GM23338 (cell line): ENCODE measurements at regions not wholly inside any gene's neighbourhood (a gene's known extent, or its start where the extent isn't known, plus 50 kb on each side); places are given as distances from the start of the nearest gene placed in this dataset.

Experiments used
- ATAC-seq: fragments of 200-7000 bp; cut with Tn5 transposase; 3 replicates; pipeline ENCODE4 v1.9.1; 2020
- DNase-seq: peaks from one replicate; pipeline ENCODE4 v3.0.0-alpha.2; 2015; ENCODE audit warnings: low spot score
- H2AFZ ChIP-seq: fragments of 200-600 bp; sonication (generic); 2 replicates; pipeline ENCODE4 v1.8.0; 2016; ENCODE audit warnings: antibody characterized with exemption, mild to moderate bottlenecking, moderate library complexity
- H3F3A ChIP-seq: fragments of 200-600 bp; sonication (generic); replicated peaks from 2 replicates; pipeline ENCODE4 v1.8.0; 2017; ENCODE audit warnings: antibody characterized with exemption, mixed run types, low read depth
- H3K27ac ChIP-seq: fragments of 200-600 bp; sonication (generic); 2 replicates; pipeline ENCODE4 v1.6.1; 2016; ENCODE audit warnings: low read depth
- H3K27me3 ChIP-seq: fragments of 200-600 bp; sonication (generic); 2 replicates; pipeline ENCODE4 v1.8.0; 2016; ENCODE audit warnings: mild to moderate bottlenecking, mixed run types, moderate library complexity; ENCODE audit not compliant: insufficient read depth
- H3K36me3 ChIP-seq: fragments of 200-600 bp; sonication (generic); 2 replicates; pipeline ENCODE4 v1.8.0; 2016; ENCODE audit warnings: mild to moderate bottlenecking; ENCODE audit not compliant: insufficient read depth
- H3K4me1 ChIP-seq: fragments of 200-600 bp; sonication (generic); 2 replicates; pipeline ENCODE4 v1.8.0; 2016; ENCODE audit warnings: mild to moderate bottlenecking, moderate library complexity; ENCODE audit not compliant: insufficient read depth
- H3K4me2 ChIP-seq: fragments of 200-600 bp; sonication (generic); 2 replicates; pipeline ENCODE4 v1.7.1; 2017; ENCODE audit warnings: mixed run types
- H3K4me3 ChIP-seq: fragments of 200-600 bp; sonication (generic); 2 replicates; pipeline ENCODE4 v1.6.1; 2016; ENCODE audit warnings: mixed run types
- H3K79me2 ChIP-seq: fragments of 200-600 bp; sonication (generic); replicated peaks from 2 replicates; pipeline ENCODE4 v1.8.0; 2017; ENCODE audit warnings: mild to moderate bottlenecking; ENCODE audit not compliant: insufficient read depth
- H3K9me2 ChIP-seq: fragments of 200-600 bp; sonication (generic); 2 replicates; pipeline ENCODE4 v1.8.0; 2017; ENCODE audit not compliant: insufficient read depth
- H4K20me1 ChIP-seq: fragments of 200-600 bp; sonication (generic); replicated peaks from 2 replicates; pipeline ENCODE4 v1.8.0; 2017; ENCODE audit warnings: mild to moderate bottlenecking; ENCODE audit not compliant: insufficient read depth
- H3K27ac Mint-ChIP-seq: 2 replicates; pipeline ENCODE4 v1.8.0; 2020; ENCODE audit warnings: inconsistent platforms, mild to moderate bottlenecking, moderate library complexity, mixed read lengths
- H3K27me3 Mint-ChIP-seq: 3 replicates; pipeline ENCODE4 v1.8.0; 2022; ENCODE audit warnings: low read depth, mild to moderate bottlenecking, moderate library complexity, mixed read lengths, inconsistent platforms; ENCODE audit not compliant: insufficient read depth, poor library complexity
- H3K36me3 Mint-ChIP-seq: 3 replicates; pipeline ENCODE4 v1.8.0; 2021; ENCODE audit warnings: low read depth, mild to moderate bottlenecking, inconsistent platforms, moderate library complexity, mixed read lengths
- H3K4me1 Mint-ChIP-seq: 3 replicates; pipeline ENCODE4 v1.8.0; 2020; ENCODE audit warnings: mild to moderate bottlenecking, inconsistent platforms, mixed read lengths
- H3K4me3 Mint-ChIP-seq: 3 replicates; pipeline ENCODE4 v1.8.0; 2021; ENCODE audit warnings: moderate library complexity, mild to moderate bottlenecking, inconsistent platforms, mixed read lengths
- H3K9me3 Mint-ChIP-seq: 3 replicates; pipeline ENCODE4 v1.8.0; 2020; ENCODE audit warnings: moderate library complexity, mild to moderate bottlenecking, inconsistent platforms, mixed read lengths
- EZH2phosphoT487 ChIP-seq: fragments of 200-600 bp; sonication (generic); IDR thresholded peaks from one replicate; pipeline ENCODE4 v1.8.1; 2018; ENCODE audit warnings: antibody characterized with exemption; ENCODE audit not compliant: unreplicated experiment
- NANOG ChIP-seq: IDR thresholded peaks from 2 replicates; pipeline ENCODE4 v1.6.1; 2016; ENCODE audit warnings: antibody characterized with exemption, borderline replicate concordance
- POLR2AphosphoS5 ChIP-seq: IDR thresholded peaks from 2 replicates; pipeline ENCODE4 v1.6.1; 2016; ENCODE audit warnings: antibody characterized with exemption, low read depth
- STAT1 ChIP-seq: IDR thresholded peaks from one replicate; pipeline ENCODE4 v1.6.1; 2016; ENCODE audit warnings: antibody characterized with exemption; ENCODE audit not compliant: unreplicated experiment
- ZNF331 ChIP-seq: fragments of 250-450 bp; sonication (Bioruptor Pico); IDR thresholded peaks from 2 replicates; pipeline ENCODE4 v1.5.0; 2020; ENCODE audit warnings: low read depth, mild to moderate bottlenecking, moderate library complexity
- TF ChIP-seq, protein P1 (sequence below): fragments of 250-450 bp; sonication (Bioruptor Pico); IDR thresholded peaks from 2 replicates; pipeline ENCODE4 v1.5.0; 2020; ENCODE audit warnings: mild to moderate bottlenecking, moderate library complexity
- TF ChIP-seq, protein P2 (sequence below), 2 experiments: fragments of 200-600 bp in 1 of 2; sonication (generic) in 1 of 2; conservative IDR thresholded peaks; 2 replicates each; pipeline versions ENCODE4 v1.5.1 to v1.6.1; 2016 to 2017; ENCODE audit warnings: antibody characterized with exemption in 2 of 2, low read depth in 2 of 2, mild to moderate bottlenecking in 2 of 2, moderate library complexity in 1 of 2
- TF ChIP-seq, protein P3 (sequence below): IDR thresholded peaks from one replicate; pipeline ENCODE4 v1.6.1; 2018; ENCODE audit warnings: antibody characterized with exemption; ENCODE audit not compliant: unreplicated experiment
- TF ChIP-seq, protein P4 (sequence below): IDR thresholded peaks from 2 replicates; pipeline ENCODE4 v1.6.1; 2016; ENCODE audit warnings: antibody characterized with exemption

DNA sequence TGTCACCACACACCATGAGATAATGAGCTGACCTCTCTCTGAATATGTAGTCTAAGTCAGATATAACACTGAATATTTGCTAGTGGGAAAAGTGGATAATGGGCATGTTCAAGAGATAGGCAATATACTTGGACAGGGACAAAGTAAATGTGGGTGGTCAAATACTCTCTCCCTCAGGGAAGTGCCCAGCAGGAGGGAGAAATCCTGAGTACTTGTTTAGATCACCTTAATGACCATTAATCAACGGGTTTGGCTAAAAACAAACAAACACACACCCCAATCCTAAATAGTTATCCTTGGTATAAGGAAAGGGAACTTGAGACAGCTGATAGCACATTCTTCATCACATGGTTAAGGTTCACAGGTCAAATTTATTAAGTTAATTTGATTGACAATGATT, 933.5 kb downstream of the C4orf33 start:
- H3K9me2 ChIP-seq: 0 out of 2 replicates have a peak, but pooled peaks cover 7% of the 10 kb centered on the region
- no peaks in the 10 kb centered on the region for H4K20me1 ChIP-seq
- peaks cover 50% of the 10 kb centered on the region for H3K4me1 Mint-ChIP-seq
- H3K27me3 Mint-ChIP-seq: peaks cover 3% of the 10 kb centered on the region
- no peak overlapping the region for H3K4me3 Mint-ChIP-seq
- H2AFZ ChIP-seq: no peak overlapping the region
- H3K4me1 ChIP-seq: peaks cover 58% of the 10 kb centered on the region
- H3K9me3 Mint-ChIP-seq: peaks cover 6% of the 10 kb centered on the region; the same call in 1 of the 3 replicates
- TF ChIP-seq NANOG (peak; percentile 96), EZH2phosphoT487 (no peak)
- DNase-seq: peak; percentile 50
- H3K36me3 Mint-ChIP-seq: peaks cover 46% of the 10 kb centered on the region
- H3K79me2 ChIP-seq: no peaks in the 10 kb centered on the region
- no peaks in the 10 kb centered on the region; the same call in 1 of the 2 replicates for H3F3A ChIP-seq
- ATAC-seq: no peak
- H3K4me2 ChIP-seq: peak overlapping the region; percentile 1; the same call in 1 of the 2 replicates
- no peaks in the 10 kb centered on the region for H3K27me3 ChIP-seq
- H3K4me3 ChIP-seq: no peak overlapping the region
- no peaks in the 10 kb centered on the region for H3K36me3 ChIP-seq
- peak overlapping the region; percentile 52; the same call in 1 of the 2 replicates for H3K27ac ChIP-seq
- H3K27ac Mint-ChIP-seq: peak overlapping the region; percentile 80

DNA sequence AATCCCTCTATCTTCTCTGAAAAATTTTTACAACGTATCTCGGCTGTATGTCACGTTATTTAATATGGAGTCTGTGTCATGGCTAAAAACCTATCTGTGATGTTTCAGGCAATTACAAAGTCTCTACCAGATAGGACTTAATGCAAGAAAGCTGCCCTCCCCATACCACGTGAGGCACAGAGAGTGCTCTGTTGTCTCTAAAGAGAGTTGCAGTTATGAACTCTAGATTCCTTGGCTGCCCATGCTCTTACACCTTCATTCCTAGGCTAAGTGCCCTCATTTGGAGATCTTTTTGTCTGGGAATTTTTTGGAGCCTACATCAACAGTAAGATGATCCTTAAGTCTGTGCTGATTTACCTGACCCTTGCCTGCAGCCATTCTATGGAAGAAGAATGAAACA, 935.9 kb downstream of the C4orf33 start:
- peaks cover 37% of the 10 kb centered on the region for H3K4me1 Mint-ChIP-seq
- no peak overlapping the region for H3K27ac Mint-ChIP-seq
- DNase-seq (no peak), ATAC-seq (no peak)
- peaks cover 6% of the 10 kb centered on the region; the same call in 1 of the 3 replicates for H3K9me3 Mint-ChIP-seq
- H3K36me3 Mint-ChIP-seq: peaks cover 61% of the 10 kb centered on the region
- Histone ChIP-seq H3K27me3 (no peaks in the 10 kb centered on the region), H3K79me2 (no peaks in the 10 kb centered on the region), H2AFZ (no peak overlapping the region), H3K9me2 (0 out of 2 replicates have a peak, but pooled peaks cover 7% of the 10 kb centered on the region), H3K4me3 (no peak overlapping the region), H3K4me1 (peaks cover 48% of the 10 kb centered on the region), H3K36me3 (no peaks in the 10 kb centered on the region), H4K20me1 (no peaks in the 10 kb centered on the region), H3K4me2 (no peak overlapping the region), H3F3A (no peaks in the 10 kb centered on the region), H3K27ac (no peak overlapping the region)
- peaks cover 3% of the 10 kb centered on the region for H3K27me3 Mint-ChIP-seq
- TF ChIP-seq STAT1 (no peak), NANOG (no peak), POLR2AphosphoS5 (no peak), EZH2phosphoT487 (no peak), ZNF331 (CRISPR knock-in tag) (no peak)
- TF ChIP-seq, protein P1, sequence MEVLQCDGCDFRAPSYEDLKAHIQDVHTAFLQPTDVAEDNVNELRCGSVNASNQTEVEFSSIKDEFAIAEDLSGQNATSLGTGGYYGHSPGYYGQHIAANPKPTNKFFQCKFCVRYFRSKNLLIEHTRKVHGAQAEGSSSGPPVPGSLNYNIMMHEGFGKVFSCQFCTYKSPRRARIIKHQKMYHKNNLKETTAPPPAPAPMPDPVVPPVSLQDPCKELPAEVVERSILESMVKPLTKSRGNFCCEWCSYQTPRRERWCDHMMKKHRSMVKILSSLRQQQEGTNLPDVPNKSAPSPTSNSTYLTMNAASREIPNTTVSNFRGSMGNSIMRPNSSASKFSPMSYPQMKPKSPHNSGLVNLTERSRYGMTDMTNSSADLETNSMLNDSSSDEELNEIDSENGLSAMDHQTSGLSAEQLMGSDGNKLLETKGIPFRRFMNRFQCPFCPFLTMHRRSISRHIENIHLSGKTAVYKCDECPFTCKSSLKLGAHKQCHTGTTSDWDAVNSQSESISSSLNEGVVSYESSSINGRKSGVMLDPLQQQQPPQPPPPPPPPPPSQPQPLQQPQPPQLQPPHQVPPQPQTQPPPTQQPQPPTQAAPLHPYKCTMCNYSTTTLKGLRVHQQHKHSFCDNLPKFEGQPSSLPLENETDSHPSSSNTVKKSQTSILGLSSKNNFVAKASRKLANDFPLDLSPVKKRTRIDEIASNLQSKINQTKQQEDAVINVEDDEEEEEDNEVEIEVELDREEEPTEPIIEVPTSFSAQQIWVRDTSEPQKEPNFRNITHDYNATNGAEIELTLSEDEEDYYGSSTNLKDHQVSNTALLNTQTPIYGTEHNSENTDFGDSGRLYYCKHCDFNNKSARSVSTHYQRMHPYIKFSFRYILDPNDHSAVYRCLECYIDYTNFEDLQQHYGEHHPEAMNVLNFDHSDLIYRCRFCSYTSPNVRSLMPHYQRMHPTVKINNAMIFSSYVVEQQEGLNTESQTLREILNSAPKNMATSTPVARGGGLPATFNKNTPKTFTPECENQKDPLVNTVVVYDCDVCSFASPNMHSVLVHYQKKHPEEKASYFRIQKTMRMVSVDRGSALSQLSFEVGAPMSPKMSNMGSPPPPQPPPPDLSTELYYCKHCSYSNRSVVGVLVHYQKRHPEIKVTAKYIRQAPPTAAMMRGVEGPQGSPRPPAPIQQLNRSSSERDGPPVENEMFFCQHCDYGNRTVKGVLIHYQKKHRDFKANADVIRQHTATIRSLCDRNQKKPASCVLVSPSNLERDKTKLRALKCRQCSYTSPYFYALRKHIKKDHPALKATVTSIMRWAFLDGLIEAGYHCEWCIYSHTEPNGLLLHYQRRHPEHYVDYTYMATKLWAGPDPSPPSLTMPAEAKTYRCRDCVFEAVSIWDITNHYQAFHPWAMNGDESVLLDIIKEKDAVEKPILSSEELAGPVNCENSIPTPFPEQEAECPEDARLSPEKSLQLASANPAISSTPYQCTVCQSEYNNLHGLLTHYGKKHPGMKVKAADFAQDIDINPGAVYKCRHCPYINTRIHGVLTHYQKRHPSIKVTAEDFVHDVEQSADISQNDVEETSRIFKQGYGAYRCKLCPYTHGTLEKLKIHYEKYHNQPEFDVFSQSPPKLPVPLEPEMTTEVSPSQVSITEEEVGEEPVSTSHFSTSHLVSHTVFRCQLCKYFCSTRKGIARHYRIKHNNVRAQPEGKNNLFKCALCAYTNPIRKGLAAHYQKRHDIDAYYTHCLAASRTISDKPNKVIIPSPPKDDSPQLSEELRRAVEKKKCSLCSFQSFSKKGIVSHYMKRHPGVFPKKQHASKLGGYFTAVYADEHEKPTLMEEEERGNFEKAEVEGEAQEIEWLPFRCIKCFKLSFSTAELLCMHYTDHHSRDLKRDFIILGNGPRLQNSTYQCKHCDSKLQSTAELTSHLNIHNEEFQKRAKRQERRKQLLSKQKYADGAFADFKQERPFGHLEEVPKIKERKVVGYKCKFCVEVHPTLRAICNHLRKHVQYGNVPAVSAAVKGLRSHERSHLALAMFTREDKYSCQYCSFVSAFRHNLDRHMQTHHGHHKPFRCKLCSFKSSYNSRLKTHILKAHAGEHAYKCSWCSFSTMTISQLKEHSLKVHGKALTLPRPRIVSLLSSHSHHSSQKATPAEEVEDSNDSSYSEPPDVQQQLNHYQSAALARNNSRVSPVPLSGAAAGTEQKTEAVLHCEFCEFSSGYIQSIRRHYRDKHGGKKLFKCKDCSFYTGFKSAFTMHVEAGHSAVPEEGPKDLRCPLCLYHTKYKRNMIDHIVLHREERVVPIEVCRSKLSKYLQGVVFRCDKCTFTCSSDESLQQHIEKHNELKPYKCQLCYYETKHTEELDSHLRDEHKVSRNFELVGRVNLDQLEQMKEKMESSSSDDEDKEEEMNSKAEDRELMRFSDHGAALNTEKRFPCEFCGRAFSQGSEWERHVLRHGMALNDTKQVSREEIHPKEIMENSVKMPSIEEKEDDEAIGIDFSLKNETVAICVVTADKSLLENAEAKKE: no peak
- TF ChIP-seq, protein P2, sequence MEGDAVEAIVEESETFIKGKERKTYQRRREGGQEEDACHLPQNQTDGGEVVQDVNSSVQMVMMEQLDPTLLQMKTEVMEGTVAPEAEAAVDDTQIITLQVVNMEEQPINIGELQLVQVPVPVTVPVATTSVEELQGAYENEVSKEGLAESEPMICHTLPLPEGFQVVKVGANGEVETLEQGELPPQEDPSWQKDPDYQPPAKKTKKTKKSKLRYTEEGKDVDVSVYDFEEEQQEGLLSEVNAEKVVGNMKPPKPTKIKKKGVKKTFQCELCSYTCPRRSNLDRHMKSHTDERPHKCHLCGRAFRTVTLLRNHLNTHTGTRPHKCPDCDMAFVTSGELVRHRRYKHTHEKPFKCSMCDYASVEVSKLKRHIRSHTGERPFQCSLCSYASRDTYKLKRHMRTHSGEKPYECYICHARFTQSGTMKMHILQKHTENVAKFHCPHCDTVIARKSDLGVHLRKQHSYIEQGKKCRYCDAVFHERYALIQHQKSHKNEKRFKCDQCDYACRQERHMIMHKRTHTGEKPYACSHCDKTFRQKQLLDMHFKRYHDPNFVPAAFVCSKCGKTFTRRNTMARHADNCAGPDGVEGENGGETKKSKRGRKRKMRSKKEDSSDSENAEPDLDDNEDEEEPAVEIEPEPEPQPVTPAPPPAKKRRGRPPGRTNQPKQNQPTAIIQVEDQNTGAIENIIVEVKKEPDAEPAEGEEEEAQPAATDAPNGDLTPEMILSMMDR (conservative IDR thresholded peaks at IDR 0.05; ENCODE audit: low read depth in 2 of 2): no peak
- TF ChIP-seq, protein P3, sequence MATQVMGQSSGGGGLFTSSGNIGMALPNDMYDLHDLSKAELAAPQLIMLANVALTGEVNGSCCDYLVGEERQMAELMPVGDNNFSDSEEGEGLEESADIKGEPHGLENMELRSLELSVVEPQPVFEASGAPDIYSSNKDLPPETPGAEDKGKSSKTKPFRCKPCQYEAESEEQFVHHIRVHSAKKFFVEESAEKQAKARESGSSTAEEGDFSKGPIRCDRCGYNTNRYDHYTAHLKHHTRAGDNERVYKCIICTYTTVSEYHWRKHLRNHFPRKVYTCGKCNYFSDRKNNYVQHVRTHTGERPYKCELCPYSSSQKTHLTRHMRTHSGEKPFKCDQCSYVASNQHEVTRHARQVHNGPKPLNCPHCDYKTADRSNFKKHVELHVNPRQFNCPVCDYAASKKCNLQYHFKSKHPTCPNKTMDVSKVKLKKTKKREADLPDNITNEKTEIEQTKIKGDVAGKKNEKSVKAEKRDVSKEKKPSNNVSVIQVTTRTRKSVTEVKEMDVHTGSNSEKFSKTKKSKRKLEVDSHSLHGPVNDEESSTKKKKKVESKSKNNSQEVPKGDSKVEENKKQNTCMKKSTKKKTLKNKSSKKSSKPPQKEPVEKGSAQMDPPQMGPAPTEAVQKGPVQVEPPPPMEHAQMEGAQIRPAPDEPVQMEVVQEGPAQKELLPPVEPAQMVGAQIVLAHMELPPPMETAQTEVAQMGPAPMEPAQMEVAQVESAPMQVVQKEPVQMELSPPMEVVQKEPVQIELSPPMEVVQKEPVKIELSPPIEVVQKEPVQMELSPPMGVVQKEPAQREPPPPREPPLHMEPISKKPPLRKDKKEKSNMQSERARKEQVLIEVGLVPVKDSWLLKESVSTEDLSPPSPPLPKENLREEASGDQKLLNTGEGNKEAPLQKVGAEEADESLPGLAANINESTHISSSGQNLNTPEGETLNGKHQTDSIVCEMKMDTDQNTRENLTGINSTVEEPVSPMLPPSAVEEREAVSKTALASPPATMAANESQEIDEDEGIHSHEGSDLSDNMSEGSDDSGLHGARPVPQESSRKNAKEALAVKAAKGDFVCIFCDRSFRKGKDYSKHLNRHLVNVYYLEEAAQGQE: no peak
- TF ChIP-seq, protein P4, sequence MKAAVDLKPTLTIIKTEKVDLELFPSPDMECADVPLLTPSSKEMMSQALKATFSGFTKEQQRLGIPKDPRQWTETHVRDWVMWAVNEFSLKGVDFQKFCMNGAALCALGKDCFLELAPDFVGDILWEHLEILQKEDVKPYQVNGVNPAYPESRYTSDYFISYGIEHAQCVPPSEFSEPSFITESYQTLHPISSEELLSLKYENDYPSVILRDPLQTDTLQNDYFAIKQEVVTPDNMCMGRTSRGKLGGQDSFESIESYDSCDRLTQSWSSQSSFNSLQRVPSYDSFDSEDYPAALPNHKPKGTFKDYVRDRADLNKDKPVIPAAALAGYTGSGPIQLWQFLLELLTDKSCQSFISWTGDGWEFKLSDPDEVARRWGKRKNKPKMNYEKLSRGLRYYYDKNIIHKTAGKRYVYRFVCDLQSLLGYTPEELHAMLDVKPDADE: no peak
- no peak overlapping the region for H3K4me3 Mint-ChIP-seq
